Renal pelvis (tissue), 1 donor: ENCODE measurements at regions not wholly inside any gene's neighbourhood (a gene's known extent, or its start where the extent isn't known, plus 50 kb on each side); places are given as distances from the start of the nearest gene placed in this dataset.
A peak's percentile ranks its signal among the peaks of the same experiment; 100 is the strongest.
"Not testable (repeated sequence)": the region's sequence is repeated elsewhere in the genome, so short reads cannot be mapped to it uniquely, and the experiment has no call there.

Source experiments
- DNase-seq: peaks from one replicate; pipeline ENCODE4 v3.0.0-alpha.2; 2013

DNA sequence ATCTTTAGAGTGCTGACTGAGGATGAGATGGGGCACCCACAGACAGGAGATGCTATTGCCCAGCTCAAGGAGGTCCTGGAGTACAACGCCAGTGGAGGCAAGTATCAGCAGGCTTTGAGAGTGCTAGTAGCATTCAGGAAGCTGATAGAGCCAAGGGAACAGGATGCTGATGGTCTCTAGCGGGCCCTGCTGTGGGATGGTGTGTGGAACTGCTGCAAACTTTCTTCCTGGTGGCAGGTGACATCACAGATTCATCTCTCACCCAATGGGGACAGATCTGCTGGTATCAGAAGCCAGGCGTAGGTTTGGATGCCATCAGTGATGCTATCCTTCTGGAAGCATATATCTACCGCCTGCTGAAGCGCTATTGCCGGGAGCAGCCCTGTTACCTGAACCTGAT is 609.8 kb upstream of the NCAM2 start:
- DNase-seq: no peak

DNA sequence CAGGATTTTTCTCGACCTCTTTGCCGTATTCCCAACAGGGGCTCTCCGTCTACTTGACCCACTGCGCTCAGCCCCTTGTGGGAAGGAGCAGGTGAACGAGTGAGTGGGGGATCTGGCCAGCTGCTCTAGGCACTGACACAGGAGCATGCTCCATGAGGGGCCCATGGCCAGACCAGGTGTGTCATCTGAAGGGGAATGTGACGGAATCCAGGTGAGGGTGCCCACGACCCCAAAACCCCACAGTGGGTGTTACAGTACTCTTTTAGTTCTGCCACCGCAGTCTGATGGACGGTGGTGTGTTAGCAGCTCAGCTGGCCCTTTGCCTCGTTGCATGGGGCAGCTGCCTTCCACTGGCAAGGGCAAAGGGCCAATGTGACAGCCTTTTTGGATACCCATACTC is 601.4 kb upstream of the NCAM2 start:
- DNase-seq: no peak

DNA sequence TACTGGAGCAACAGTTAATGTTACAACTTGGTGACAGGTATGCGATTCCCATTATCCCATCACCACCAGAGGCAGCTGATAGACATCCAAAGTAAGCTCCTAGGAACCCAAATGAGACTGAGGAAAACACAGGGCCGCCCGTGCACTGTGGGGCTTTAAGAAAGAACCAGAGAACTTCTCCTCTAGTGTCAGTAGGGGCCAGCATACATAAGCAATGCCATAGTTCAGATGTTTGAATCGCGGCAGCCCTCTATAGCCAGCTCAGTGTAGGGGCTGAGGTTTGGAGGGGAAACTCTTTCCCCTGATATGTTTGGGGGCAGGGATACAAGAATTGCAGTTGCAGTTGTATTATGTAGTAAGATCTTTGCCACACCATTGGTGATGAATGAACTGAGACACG is 593.3 kb upstream of the NCAM2 start:
- DNase-seq: no peak

DNA sequence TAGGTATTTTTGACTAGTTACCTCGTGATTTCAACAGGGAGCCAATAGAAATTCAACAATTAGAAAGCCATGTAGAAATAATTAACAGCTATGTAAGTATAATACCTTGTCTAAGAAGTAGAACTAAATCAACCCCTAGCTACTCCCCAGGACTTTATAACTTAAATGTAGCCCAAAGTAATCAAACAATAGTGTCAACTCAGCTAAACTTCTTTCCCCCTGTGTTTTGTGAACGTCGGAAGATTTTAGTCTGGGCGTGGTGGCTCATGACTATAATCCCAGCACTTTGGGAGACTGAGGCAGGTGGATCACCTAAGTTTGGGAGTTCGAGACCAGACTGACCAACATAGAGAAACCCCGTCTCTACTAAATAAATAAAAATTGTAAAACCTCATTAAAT is 579.9 kb upstream of the NCAM2 start:
- no peak for DNase-seq

DNA sequence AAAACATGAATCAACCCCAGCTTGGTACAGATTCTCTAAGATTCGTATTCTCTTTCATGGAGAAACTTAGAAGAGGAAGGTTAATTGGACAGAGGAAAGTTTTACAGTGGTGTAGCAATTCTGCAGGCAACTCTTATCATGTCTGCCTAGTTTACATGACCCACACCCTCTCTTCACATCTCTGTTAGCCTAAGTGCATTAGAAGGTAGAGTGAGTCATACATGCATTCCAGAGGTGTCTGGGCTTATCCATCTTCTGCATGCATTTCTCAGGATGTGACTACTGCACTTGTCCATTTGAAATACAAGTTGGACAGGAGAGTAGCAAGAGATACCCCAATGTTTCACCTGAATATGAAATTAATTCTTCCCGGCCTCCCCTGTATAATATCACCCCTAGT is 578.4 kb upstream of the NCAM2 start:
- DNase-seq: no peak

DNA sequence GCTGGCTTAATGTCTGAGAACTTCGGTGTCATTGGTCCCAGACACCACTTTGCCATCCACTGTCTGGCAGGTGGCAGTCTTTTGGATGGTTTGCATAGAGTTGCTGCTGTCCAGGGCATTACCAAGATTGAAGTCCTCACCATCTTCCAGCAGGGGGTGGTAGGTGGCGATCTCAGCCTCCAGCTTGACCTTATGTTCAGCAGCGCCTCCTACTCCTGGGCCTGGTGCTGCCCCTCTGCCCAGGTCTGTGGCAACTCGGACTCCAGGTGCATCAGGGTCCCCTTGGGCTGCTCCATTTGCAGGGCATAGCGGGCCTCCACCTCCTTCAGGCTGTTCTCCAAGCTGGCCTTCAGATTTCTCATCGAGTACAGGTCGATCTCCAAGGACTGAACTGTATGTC is 573.3 kb upstream of the NCAM2 start:
- no peak for DNase-seq

DNA sequence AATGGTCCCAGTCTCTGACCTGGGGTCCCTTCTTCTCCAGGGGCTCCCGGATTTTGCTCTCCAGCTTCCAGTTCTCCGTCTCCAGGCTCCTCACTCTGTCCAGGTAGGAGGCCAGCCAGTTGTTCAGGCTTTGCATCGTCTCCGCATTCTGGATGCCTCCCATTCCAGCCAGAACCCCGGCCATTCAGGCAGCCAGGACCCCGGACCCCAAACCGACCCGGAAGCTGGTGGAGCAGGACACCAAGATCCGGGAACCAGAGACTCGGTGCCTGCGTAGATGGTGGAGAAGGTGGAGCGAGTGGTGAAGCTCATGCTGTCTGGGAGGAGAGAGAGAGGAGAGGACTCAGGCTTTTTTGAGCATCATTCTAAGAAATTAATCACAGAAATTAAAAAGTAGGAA is 572.4 kb upstream of the NCAM2 start:
- no peak for DNase-seq

DNA sequence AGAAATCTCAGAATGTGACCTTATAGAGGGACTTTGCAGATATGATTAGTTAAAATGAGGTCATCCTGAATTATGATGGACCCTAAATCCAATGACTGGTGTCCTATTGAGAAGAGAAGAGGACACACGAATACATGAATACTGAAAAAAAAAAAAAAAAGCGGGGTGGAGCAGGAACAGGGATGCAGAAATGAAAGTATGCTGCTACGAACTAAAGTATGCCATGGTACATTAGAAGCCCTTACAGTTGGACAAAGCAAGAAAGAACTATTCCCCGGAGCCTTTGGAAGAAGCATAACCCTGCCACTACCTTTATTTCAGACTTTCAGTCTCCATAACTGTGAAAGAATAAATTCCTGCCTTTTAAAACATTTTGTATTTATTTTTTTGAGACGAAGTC is 557.9 kb upstream of the NCAM2 start:
- DNase-seq: no peak

DNA sequence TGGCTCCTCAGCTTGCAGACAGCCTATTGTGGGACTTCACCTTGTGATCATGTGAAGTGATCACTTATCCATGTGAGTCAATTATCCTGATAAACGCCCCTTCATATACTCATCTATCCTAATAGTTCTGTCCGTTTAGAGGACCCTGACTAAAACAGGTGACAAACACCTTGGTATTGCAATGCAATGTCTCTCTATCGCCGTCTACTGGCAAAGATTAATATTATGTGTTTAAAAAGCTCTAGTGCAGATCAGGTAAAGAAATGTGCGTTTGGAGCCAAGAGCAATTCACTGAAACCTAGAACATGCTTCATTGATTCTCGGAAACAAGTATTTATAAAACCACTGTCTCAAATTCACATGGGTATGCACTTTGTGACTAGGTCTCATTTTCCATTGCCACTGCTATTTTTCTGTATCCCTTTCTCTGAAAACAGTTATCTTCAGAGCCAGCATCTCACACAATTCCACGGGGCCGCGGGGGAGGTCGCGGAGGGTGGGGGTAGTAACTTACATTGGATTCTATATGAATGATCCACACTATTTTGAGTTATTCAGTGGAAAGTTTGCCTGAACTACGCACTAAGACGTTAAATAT is 554.6 kb upstream of the NCAM2 start:
- DNase-seq: peak; percentile 17

DNA sequence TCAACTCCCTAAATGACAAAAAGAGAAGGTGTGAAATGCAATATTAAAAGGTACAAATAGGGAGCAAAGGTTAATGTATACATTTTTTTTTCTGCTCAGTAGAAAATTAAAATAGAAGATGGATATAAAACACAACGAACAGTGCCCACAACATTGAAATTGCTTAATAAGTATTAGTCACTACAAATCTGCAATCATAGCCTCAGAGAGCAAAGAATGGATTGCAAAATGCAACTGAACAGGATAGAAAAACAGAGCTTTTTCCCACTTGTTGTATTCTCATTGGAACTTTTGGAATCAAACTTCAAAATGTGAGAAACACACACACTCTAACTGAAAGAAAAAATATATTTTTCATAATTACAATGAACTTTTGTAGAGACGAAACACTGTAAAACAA is 552.2 kb upstream of the NCAM2 start:
- no peak for DNase-seq

DNA sequence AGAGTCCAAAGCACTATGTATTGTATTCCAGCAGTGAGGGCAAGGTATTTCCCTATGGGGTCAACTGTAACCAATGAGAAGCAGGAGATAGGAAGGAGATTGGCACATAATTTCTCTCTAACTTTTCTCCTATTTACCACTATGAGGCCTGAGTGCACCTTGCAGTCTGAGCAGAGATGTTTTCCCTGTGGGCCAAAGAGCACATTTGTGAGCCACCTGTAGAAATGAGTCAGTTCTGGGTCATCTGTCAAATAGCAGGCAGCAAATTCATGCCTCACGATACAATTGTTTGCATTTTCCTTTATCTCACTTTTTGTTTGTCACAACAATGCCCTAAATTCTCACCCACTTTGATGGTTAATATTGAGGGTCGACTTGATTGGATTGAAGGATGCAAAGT is 547.2 kb upstream of the NCAM2 start:
- no peak for DNase-seq

DNA sequence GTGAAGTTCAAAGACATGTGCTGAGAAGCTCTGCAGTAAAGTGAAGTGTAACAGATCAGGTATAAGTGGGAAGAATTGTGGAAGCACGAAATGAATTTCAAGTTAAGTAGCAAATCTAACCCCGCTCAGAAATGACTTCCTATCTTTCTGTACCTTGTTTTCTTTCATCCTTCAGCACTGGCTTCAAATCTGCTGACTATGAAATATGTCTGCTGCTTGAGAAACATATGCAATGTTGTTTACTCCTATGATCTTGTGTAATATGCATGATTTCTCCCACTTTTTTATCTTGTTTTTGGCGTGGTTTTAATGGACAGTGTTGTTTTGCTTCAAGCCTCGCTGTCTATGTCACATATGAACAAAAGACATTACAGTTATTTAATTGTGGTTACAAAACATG is 545.3 kb upstream of the NCAM2 start:
- no peak for DNase-seq

DNA sequence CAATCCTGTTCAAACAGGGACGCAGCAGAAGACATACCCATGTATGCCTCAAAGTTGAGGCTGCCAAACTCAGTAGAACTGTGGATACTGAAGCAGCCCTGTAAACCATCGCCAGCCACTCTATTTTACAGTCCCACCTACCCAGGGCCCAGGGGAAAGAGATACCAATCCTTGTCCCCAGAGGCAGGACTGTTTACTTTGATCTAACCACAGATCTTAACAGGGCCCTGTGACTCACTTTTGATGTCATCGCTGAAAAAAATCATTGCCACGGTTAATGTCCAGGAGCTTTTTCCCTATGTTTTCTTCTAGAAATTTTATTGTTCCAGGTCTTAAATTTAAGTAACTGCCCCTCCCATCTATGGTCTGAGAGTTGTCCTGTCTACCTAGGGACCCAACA is 538.4 kb upstream of the NCAM2 start:
- DNase-seq: no peak

DNA sequence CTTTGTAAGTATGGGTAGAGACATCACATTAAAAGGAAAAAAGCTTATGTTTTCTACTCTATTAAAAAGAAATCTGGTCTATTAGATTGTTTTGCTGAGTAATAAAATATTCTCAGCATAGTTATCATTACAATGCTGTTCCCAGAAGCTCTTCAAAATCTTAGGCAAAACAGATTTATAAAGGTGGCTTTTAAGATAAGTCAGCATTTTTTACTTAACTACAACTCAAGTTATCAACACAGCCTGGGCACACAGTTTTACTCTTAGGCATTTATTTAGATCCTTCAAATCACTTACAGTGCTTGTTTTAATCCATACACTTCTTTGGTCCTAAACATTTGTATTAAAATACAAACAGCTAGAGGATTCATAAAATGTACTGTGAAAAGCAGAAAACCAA is 534.8 kb upstream of the NCAM2 start:
- DNase-seq: no peak

DNA sequence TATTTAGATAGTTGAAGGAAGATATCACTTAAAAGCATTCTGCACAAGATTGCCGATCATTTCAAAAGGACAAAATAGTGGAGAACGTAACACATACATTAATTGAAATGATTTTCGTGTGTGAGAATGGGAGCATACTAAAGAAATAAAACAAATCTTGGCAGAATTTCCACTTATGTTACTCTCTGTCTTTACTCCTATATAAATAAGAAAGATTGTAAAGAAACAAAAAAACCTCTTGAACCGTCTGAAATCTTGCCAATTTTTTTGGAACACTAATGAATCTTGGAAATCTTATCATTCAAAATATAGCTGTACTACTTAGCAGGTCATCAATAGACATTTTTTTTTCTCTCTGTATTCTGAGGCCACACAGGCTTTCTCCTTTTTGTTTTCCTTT is 528.8 kb upstream of the NCAM2 start:
- DNase-seq: no peak

DNA sequence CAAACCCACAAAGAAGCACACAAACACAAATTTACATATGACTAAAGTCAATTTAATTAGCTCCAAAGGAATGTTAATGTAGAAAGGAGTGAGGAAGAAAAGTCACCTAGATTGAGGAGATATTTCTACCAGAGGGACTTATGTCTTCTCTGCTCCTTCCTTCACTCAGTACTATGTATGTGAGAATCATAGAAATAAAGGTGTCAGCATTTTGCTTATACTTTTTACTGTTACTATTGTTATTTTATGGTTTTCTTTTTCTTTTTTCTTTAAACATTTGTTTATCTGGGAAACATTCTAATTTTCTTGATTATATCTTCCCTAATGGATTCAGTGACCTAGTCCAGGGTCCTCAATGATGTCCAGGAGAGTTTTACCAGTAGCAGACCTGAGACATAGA is 511.9 kb upstream of the NCAM2 start:
- no peak for DNase-seq

DNA sequence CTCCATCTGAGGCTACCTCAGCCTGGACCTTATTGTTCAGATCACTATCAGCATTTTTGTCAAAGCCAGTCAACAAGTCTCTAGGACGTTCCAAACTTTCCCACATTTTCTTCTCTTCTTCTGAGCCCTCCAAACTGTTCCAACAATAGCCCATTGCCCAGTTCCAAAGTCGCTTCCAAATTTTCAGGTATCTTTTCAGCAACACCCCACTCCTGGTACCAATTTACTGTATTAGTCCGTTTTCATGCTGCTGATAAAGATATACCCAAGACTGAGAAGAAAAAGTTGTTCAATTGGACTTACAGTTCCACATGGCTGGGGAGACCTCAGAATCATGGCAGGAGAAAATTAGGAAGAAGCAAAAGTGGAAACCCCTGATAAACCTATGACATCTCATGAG is 495.3 kb upstream of the NCAM2 start:
- not testable (repeated sequence) for DNase-seq

DNA sequence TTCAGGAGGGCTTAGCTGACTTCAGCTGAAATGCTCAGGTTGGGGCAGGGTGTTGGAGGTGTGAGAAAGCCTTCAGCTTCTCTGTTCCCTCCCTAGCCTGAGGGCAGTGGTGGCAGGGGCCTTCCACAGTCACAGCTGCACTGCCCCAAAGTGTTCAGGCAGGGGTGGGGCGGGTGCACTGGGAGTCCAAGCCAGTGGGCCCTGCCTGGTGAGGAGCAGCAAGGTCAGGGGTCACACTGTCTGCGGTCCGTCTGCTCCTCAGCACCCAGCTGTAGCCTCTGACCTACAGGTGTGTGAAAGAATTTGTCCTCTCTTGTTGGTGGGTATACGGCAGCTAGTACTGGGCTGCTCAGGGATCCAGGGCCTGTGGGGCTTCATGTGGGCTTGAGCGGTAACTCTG is 490.4 kb upstream of the NCAM2 start:
- DNase-seq: no peak

DNA sequence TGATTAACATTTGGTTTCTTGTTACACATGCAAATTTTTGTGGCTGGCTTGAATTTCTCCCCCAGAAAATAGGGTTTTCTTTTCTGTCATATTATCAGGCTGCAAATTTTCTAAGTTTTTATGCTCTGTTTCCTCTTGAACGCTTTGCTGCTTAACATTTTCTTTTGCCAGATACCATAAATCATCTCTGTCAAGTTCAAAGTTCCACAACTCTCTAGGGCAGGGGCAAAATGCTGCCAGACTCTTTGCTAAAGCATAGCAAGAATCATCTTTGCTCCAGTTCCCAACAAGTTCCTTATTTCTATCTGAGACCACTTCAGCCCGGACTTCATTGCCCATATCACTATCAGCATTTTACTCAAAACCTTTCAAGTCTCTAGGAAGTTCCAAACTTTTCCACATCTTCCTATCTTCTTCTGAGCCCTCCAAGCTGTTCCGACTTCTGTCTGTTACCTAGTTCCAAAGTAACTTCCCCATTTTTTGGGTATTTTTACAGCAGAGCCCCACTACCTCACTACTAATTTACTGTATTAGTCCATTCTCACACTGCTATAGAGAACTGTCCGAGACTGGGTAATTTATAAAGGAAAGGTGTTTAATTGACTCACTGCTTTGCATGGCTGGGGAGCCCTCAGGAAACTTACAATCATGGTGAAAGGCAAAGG is 486.9 kb upstream of the NCAM2 start:
- peak; percentile 15 for DNase-seq

DNA sequence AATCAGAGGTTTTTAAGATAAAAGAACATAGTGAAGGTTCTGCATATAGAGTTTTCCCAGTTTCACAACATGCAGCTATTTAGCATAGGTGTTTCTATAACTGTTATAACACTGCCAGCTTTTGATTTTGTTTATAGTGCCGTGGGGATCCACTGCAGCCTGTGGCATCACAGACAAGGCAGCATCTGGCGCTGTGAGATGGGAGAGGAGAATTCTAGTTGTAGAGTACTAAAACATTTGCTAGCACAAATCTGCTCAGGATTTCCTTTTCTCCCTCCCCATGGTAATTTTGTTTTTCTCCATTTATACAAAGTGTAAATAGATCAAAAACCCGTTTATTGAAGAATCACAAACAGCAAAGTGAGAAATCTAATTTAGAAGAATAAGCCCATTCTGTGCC is 482.8 kb upstream of the NCAM2 start:
- DNase-seq: no peak

DNA sequence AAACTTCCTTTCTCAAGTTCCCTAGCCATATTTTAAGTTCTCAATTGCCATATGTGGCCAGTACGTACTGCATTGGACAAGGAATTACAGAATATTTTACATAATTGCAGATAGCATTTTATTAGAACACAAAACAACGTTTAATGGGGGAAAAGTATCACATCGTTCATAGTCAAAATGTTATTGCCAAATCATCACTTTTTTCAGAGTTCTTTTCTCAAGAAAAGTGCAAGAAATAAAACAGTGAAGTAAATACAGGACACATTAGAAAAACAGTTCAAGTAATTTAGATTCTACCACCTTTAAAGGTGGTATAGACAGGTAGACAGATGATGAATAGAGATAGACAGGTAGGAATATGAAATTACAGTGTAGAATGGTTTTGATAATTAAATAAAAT is 479.1 kb upstream of the NCAM2 start:
- DNase-seq: no peak

DNA sequence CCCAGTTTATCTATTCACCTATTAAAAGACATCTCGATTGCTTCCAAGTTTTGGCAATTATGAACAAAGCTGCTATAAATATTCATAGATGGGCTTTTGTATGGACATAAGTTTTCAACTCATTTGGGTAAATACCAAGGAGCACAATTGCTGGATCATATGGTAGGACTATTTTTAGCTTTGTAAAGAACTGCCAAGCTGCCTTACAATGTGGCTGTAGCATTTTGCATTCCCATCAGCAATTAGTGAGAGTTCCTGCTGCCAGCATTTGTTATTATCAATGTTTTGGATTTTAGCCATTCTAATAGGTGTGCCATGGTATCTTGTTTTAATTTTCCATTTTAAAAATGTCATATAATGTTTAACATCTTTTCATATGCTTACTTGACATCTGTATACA is 475.6 kb upstream of the NCAM2 start:
- no peak for DNase-seq

DNA sequence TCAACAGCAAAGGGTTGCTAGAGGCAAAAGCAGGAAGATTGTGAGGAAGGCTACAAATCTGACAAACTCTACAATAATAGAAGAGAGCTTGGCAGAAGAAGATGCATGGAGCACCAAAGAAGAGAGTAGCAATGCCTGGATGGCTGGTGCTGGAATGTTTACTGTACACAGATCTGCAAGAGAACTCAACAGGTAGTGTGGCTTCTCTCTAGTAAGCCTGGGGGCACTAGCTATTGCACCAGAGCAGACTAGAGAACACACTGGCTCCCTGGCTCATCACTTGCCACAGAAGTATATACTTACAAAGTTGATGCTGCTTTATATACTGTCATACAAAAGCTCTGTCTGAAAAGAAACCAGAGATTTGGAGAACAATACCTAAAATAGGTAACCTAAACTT is 475.0 kb upstream of the NCAM2 start:
- no peak for DNase-seq

DNA sequence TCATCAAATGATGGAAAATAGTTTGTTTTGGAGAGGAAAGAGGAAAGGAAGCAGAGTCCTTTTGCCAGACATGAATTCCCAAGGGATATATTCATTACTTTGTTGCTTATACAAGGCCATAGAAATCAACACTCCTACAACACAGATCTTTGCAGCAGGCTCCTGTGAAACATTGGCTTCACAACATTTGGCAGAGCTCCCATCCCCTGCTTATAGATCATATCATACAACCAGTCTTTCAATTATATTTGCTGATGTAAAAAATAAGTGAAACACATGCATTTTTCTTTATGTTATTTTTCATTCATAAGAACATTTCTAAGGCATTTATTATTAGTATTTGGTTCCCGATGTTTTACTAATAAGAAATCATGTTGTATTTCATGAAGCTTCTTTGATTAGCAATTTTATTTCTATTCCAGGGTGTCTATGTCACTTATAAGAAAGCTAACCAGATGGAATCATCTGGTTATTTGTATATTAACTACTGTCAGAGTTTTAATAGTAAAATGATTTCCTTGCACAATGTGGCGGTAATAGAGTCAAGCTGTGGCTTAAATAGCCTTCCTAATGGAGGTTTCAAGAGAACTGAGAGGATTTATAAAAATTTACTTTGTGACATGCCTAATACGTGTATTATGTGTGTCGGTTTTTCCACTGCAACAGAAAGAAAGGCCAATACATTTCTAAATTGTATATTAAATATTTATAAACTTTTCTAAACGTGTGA is 470.3 kb upstream of the NCAM2 start:
- peak; percentile 48 for DNase-seq
